ENCODE measurements at regions not wholly inside any gene's neighbourhood (a gene's known extent, or its start where the extent isn't known, plus 50 kb on each side); places are given as distances from the start of the nearest gene placed in this dataset.
A peak's percentile ranks its signal among the peaks of the same experiment; 100 is the strongest.

DNA sequence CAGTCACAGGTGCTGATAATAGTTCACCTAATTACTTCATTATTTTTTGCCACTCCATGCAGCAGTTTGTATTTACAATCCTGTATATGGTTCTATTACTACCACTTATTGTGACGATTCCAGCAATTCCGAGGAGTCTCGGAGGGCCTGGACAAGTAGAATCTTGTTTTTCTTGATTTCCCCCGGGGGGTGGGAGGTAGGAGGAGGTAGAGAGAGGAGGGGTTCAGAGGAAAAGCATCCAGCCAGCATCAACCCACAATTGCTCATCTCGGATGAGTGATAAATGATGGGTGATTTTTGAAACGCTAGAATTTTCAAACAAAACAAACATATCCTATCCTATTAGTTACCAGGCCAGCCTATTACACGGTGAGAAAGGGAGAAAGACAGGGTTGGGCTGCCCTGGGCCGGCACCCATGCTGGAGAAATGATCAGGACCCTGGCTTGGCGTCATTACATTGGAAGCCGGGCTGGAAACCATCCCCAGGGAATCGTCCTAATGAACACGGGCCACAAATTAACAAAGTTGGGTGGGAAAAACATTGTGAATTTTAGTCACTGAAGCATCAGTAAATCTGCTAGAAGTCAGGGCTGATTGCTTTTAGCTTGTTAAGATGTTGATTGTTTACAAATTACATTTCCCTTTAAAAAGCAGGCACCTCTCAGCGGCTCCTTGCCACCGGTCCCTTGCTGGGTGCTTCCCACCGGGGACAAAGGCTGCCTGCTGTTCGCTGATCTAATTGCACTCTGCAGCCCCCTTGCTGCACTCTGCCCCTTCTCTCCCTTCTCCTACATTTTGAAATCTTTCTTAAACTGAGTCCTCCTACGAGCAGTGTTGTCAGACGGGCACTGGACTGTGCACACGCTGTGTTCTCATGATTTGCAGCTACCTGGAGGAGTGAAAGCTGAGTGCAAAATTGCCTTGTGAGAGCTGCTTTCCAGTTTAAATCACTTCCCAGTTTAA lies 95.5 kb downstream of the FAM204A start:
- DNase-seq = no peak

DNA sequence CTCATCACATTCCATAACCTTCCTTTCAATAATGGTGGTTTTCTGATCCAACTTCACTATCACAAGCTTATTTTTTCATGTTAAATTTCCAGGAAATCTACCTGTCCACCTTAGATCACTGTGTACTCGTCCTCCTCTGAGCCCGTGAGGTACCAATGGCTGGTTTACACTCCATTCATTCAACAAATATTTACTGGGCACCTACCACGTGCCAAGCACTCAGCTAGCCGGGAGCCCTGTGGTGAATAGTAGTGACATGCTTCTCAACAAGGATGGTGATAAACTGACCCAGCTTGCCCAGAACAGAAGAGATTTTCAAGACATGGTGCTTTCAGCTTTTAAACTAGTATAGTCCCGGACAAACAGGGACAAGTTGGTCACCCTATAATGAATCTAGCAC lies 98.2 kb downstream of the FAM204A start:
- no peak for DNase-seq

DNA sequence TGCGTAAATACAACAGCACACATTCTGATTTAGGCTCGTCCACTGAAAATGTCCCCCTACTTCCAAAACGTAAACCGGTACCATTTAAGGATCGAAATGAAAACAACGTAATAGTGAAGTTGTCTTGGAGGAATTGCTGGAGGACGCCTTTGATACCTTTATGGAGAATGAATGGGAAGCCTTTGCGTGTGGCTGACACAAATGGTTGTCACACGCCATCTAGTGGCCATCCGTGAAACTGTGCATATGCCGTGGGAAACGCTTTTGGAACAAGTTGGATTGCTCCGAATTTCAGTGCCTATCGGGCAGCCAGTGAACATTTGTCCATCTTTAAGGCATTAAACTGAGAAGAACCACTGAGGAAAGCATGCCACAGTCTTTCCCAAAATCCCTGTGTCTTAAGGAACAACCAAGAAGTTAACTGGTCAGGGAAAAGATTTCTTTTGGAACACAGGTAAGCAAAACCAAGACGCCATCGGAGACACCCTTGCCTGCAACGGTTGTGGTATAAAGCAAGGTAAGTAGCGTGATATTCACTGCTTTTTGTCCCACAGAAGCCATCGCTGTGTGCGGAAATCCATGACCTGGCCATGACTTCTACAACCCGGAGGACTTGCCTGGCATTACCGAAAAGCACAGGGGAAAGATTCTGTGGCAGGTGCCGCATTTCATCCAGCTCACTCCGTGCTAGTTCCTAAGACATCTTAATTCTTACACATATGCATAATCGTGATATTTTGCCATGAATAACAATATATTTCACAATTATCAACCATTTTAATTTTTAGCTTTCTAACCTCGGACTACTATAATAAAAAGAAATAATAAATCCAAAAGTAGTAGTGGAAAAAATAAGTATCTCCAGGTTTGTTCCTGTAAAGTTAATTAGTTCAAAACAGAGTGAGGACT lies 100.6 kb downstream of the FAM204A start:
- peak; percentile 29 for DNase-seq

DNA sequence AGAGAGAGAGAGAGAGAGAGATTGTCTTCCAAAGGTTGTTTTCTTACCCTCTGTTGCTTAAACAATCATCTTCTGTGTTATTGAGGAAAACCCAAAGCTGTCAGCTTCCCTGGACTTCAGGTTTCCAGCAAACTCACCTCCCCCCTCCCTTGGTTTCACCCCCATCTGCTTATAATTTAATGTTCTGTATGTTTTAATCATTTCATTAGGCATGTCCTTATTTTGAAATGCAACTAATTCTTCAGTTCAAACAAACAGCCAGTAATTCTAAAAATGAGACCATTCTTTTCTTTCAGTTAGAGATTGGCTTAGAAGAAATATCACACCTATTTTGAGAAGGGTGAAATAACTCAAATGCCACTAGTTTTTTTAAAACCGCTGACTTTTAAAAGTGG lies 102.9 kb downstream of the FAM204A start:
- no peak for DNase-seq

DNA sequence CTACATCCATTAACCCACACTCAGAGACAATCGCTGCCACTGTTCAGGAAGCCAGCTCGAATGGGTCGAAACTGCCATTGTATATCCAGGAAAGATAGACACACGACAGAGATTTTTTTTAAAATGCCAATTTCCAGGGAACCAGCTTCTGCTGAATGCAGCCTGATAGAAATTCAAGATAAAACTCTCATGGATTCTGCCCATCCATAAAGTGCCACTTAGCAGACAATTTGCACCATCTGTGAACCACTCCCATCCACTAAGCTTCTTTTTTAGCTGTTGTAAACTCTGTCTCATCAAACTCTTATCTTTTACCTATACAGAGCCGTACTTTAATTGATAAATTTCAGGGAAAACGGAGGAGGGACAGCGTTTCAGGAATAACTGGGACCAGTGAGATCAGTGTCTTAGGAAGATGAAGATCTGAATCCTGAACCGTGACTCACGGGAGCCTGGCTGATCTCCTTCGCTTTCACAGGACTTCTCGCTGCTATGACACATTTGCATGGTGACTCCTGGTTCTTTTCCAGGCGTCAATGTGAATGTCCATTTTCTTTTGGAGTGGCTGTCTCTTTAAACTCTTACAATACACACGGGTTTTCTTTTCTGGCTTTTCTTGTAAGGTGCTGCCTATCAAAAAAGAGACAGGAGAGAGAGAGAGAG lies 103.4 kb downstream of the FAM204A start:
- DNase-seq = no peak

DNA sequence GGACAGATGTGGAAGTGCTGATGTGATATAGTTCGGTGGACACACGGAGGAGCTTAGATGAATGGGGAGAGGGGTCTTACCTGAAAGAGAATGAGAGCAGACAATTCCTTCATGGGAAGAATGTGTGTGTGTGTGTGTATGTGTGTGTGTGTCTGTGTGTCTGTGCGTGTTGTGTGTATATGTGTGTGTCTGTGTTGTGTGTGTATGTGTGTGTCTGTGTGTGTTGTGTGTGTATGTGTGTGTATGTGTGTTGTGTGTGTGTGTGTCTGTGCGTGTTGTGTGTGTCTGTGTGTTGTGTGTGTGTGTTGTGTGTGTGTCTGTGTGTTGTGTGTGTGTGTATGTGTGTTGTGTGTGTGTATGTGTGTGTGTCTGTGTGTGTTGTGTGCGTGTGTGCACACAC lies 104.2 kb downstream of the FAM204A start:
- no peak for DNase-seq

DNA sequence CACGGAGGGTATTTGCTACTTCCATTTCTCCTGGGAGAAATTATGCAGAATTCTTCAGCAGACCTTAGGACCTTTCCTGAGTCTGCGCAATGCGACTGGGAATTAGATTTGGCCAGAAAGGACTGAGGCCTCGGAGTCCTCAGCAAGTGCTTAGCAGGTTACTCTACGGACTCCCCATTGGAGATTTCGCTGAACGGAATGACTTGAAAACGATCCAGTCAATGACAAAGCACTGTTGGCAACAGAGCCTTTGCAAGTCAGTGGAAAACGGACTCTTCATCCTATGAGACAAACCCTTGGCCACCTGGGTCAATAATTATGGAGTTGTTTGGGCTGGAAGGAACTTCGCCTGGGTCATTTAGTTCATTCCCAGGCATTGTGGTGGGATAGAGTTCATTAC lies 107.4 kb downstream of the FAM204A start:
- DNase-seq = no peak

DNA sequence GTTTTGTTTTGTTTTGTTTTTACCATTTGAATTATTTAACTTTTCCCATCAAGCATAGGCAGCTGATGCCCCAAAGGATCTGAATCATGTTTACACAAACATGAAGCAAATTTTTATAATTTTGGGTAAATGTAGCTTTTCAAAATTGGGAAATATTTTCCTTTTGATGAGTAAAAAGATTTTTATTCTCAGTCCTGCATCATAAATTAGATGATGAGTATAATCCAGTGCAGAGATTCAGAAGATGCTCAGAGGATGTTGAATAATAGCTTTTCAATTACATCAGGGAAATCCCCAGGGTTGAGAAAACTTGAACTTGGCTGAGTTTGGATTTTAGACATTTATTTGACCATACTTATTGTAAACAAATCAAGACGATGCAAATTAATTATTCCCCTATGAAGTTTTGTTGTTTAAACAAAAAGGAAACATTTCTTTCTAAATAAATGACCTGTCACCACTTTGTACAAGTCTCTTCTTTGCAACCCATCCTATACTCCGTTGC lies 121.7 kb downstream of the FAM204A start:
- no peak for DNase-seq

DNA sequence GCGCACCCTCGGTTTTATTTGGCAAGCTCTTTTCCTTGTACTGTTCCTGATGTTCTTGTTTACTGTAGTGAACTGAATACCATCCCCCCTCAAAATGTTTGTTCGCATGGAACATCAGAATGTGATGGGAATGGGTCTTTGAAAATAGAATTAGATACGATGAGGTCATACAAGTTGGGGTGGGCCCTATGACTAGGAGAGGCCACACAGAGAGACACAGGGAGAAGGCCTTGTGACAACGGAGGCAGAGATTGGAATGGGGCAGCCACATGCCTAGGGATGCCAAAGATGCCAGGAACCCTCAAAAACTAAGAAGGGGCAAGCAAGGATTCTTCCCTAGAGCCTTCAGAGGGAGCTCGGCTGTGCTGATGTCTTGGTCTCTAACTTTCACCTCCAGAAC lies 123.6 kb downstream of the FAM204A start:
- DNase-seq = no peak

DNA sequence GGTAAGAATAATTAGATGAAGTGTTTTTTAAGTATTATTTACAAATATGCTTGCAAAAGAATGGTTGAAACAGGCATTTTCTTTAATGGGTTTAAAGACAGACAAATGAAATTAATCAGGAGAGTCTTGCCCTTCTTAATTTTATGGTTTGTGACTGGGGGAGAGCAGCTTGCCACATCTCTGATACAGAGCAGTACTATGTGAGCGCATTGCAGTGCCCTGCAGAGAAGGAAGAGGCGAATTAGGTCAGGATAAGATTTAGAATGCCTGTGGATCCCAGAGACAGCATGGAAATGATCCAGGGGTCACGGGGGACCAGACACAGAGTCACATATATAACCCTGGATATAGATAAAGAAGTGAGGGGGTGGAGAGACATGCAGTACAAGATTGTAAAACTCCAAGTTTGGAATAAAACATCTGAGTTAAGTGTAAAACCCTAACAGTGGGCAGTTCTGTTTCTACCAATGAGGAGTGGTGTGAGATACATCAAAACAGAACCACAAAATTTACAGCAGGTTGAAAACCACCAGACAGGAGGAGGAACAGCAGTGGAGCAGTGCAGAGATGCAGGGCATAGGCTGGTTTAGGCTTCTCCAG lies 125.5 kb downstream of the FAM204A start:
- DNase-seq = no peak

DNA sequence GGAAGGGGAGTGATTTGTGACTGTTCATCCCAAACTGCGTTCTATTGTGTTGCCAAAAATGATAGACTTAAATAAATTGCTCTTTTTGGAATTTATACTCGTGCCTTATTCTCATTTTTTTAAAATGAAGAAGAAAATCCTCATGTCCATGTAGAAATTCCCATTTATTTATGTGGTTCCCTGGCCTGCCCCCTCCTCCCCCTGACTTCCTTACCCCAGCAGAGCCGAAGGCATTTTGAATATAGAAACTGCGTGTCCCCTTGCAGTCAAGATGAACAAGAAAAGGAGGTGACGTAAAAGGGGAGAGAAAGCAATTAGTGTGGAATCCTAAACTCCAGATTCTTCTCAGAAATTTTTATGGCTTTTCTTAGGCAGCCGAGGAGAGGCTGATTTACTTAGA lies 126.1 kb downstream of the FAM204A start:
- no peak for DNase-seq

DNA sequence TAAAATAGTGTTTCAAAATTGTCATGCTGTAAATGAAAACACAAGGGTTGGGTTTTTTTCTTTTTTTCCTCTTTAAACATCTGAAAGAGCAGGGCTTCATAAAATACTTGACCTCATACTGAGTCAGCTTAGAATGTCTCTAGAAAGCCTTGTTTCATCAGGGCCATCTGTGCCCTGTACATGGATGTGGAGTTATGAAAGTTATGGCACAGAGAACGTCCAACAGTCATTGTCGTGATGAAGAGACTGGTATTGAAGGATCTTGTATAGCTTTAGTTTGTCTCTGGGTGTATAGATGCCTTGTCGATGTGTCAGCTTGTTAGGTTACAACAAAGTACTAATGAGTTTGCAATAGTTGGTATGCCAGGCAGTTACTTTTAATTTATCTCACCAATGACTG lies 127.3 kb downstream of the FAM204A start:
- DNase-seq = no peak

DNA sequence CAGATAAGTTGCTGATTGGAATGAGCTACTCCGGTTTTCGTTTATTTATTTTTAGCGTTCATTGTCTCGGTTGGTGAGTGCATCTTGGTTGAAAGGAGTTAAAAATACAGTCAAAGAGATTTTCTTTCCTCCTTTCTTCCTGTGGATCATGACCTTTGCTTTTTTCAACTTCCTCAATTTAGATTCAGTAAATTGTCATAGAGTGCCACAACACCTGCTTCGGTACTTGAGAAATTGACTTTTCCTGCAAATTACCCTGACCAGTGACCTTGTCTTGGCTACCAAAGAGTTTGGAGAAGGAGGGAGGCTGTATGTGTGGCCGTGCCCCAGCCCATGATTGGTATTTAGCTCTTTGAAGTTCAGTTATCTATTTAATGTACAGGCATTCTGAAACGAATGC lies 128.7 kb downstream of the FAM204A start:
- no peak for DNase-seq

DNA sequence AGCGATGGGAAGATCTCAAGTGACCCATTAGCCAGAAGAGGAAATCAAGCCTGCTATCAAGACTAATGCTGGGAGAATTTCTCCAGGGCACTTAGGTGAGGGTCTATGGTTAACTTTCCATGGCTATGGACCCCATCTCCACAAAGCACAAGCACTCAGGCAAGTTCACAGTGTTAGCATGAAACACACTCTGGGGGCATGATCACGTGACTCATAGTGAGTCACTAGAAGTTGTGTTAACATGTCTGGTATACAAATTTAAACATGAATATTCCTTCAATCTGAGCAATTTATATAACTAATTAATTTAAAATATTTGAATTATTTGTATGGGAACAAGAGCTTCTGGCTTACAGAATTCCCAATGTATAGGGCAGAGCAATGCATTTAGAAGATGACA lies 131.8 kb downstream of the FAM204A start:
- no peak for DNase-seq

DNA sequence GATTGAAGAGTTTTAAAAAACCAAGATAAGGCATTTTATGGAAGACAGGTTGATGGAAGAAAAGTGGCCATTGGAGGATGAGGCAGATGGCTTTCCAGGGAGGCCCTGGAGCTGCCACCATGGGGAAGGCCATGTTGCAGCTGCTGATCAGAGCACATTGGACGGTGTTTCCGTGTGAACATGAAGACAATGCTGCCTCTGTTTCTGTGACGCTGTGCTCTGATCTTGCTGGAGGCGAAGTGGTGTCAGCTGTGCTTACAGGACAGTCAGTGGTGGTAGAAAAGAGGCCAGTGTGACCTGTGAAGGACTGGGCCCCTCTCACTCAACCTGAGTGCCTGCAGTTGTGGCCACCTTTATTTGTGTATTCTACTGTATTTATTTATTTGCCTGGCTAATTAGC lies 132.9 kb downstream of the FAM204A start:
- no peak for DNase-seq

DNA sequence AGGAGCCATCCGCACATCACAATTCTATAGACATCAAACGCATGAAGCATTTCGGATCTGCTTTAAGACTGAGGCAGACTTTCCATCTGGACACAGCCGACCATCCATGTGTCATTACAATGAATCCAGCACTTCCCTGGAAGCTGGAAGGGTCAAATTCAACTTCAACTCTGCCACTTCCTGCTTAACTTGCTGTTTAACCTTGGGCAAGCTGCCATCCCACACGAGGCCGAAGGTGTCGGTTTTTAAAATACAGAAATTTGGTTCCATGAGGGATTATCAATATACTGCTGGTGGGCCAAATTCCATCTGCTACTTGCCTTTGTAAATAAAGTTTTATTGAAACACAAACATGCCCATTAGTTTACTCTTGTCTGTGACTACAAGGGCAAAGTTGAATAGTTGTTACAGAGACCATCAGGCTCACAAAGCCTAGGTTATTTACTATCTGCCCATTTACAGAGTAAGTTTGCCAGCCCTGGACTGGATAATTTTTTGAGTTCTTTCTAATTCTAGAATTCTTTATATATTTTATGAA lies 134.6 kb downstream of the FAM204A start:
- no peak for DNase-seq

DNA sequence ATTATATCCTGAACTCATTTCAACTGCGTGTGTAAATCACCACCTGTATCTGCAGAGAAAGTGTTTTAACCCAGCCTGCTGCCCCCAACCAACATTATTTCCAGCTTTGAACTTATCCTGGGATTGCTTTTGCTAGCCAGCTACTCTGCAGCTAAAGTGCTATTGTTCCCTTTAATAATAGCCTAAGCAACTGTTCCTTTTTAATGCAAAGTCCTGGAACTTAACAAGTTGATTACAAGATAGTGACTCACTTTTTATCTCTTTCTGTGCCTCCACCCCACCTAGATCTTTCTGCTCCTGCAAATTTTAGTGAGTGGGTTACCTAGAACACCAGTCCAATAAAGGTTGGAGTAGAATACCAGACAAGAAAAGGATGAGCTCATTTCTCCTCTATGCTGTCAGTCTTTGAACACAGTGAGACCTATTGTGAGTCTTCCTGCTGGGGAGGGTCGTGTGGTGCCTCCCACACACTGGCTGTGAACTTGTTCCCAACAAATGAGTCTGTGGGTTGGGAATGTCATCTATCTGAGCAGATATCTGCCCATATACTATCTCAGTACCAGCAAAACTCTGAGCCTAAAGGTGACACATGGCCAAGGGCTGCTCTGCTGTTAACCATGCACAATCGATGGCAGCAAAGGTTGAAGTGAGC lies 137.7 kb downstream of the FAM204A start:
- DNase-seq = no peak

DNA sequence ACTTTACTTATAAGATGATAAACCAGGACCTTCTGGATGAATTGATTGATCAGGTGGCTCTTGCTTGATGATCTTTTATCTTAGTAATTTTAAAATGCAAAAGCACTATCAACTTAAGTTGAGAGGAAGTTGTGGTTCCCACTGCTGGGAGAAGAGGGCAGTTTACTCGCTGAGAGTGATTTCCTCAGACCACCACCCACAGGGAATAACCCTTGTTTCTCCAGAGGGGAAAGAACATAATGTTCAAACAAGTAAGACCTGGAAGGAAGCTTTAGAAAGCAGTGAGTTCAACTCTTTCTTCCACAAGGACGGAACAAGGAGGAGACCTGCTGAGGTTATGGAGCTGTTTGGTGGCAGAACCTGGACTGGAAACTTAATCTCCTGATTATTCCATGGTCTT lies 138.7 kb downstream of the FAM204A start:
- DNase-seq = no peak

DNA sequence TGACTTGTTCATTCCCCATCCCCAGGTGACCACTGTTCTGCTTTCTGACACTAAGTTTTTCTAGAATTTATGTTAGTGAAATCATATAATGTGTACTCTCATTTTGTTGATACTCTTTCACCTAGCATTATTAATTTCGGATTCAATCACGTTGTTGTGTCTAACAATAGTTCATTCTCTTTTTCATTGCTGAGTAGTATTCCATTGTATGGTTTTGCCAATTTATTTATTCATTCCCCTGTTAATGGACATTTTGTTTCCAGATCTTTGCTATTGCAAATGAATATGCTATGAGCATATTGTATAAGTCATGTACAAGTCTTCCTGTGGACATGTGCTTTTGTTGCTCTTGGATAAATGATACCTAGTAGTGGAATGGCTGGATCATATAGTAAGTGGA lies 146.4 kb downstream of the FAM204A start:
- no peak for DNase-seq

DNA sequence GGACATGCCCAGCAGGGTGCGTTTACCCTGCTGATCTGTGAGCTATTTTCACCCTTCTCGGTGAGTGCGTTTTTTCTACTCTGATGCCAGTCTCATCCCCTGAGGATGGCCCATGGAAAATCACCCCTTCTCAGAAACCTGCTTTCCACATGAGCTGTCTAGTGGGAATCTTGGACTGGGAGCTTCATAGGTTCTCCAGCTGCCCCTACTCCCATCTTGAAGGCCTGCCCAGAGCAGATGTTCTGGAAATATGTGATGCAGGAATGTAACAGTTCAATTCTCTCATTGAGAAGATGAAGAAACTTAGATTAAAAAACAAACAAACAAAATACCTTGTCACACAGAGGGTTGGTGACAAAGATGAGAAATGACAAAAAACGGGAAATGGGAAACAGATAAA lies 146.9 kb upstream of the RAB11FIP2 start:
- no peak for DNase-seq

DNA sequence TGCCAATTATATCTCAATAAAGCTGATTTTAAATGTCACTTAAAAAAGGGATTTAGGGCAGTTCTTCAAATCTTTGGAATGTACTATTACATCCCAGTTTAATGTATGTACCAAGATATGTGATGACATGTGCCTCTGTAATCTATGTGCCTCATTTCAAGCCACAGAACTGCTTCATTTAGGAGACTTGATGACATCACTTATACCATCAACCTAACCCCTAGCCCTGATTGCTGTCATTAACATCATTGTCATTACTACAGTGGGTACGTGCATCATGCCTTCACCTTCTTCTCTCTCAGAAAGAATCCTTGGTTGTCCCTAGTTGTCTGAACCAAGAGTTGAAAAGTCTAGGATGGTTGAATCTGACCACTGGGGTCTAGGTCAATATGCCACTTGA lies 134.3 kb upstream of the RAB11FIP2 start:
- DNase-seq = no peak

DNA sequence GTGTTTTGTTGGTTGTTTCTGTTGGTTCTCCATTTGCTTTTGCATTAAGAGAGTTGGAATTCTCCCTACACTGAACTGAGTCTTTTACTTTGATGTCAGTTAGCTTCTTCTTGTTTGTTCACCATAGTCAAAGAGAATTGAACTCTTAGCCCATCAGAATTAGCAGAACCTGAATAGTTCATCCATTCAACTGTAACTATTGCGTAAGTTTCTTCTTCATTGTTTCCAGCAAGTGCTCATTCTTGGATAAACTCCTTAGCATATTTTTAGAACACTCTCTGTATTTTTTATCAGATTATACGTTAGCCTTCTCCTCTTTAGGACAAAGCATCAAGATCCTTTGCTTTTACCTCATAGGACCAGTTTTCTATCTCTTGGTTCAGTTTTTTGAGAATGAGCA lies 128.4 kb upstream of the RAB11FIP2 start:
- DNase-seq = no peak
